DMS153 treated with DMSO at 0.1 percent for 48 hours (cell line): ENCODE measurements at regions not wholly inside any gene's neighbourhood (a gene's known extent, or its start where the extent isn't known, plus 50 kb on each side); places are given as distances from the start of the nearest gene placed in this dataset.

Experiments
- DNase-seq: peaks from one replicate; lab custom pipeline; 2025; ENCODE audit not compliant: unreplicated experiment; lab: John Stamatoyannopoulos, UW

GRCh38 chr6:139686308-139686707, 311.9 kb upstream of the CITED2 start:
- DNase-seq = no peak

- DNase-seq = no peak
These were observed 310.6 kb upstream of the CITED2 start for GRCh38 chr6:139685009-139685408.

- DNase-seq = no peak
These were observed 306.4 kb upstream of the CITED2 start for GRCh38 chr6:139680819-139681218.

GRCh38 chr6:139679516-139680179, 305.2 kb upstream of the CITED2 start:
- DNase-seq = no peak

GRCh38 chr6:139676718-139677117, 302.3 kb upstream of the CITED2 start:
- DNase-seq = no peak

- no peak for DNase-seq
These were observed 291.8 kb upstream of the CITED2 start for GRCh38 chr6:139666284-139666683.

GRCh38 chr6:139663996-139664395, 289.5 kb upstream of the CITED2 start:
- no peak for DNase-seq

- DNase-seq = no peak
These were observed 285.3 kb upstream of the CITED2 start for GRCh38 chr6:139659711-139660110.

- DNase-seq = no peak
These were observed 284.7 kb upstream of the CITED2 start for GRCh38 chr6:139659196-139659595.

- DNase-seq = no peak
These were observed 282.7 kb upstream of the CITED2 start for GRCh38 chr6:139657119-139657518.

GRCh38 chr6:139655783-139656705, 281.6 kb upstream of the CITED2 start:
- peak; percentile 5 for DNase-seq

- no peak for DNase-seq
These were observed 280.7 kb upstream of the CITED2 start for GRCh38 chr6:139654888-139655782.

- no peak for DNase-seq
These were observed 279.9 kb upstream of the CITED2 start for GRCh38 chr6:139654309-139654708.

- DNase-seq = no peak
These were observed 278.7 kb upstream of the CITED2 start for GRCh38 chr6:139653111-139653510.

GRCh38 chr6:139650941-139651340, 276.5 kb upstream of the CITED2 start:
- no peak for DNase-seq

- no peak for DNase-seq
These were observed 275.3 kb upstream of the CITED2 start for GRCh38 chr6:139649732-139650131.

- DNase-seq = no peak
These were observed 274.7 kb upstream of the CITED2 start for GRCh38 chr6:139649128-139649527.

- no peak for DNase-seq
These were observed 274.1 kb upstream of the CITED2 start for GRCh38 chr6:139648430-139649000.

- no peak for DNase-seq
These were observed 273.4 kb upstream of the CITED2 start for GRCh38 chr6:139647841-139648240.

GRCh38 chr6:139647016-139647415, 272.6 kb upstream of the CITED2 start:
- no peak for DNase-seq

GRCh38 chr6:139644821-139645220, 270.4 kb upstream of the CITED2 start:
- no peak for DNase-seq
